ENCODE measurements at regions not wholly inside any gene's neighbourhood (a gene's known extent, or its start where the extent isn't known, plus 50 kb on each side); places are given as distances from the start of the nearest gene placed in this dataset.
"Not testable (repeated sequence)": the region's sequence is repeated elsewhere in the genome, so short reads cannot be mapped to it uniquely, and the experiment has no call there.

GRCh38 chrX:88828011-88828410 lies 81.0 kb downstream of the CPXCR1 start:
- DNase-seq = no peak

GRCh38 chrX:88830111-88830510 lies 83.1 kb downstream of the CPXCR1 start:
- no peak for DNase-seq

GRCh38 chrX:88837721-88838120 lies 90.7 kb downstream of the CPXCR1 start:
- peak; percentile 32 for DNase-seq

DNA sequence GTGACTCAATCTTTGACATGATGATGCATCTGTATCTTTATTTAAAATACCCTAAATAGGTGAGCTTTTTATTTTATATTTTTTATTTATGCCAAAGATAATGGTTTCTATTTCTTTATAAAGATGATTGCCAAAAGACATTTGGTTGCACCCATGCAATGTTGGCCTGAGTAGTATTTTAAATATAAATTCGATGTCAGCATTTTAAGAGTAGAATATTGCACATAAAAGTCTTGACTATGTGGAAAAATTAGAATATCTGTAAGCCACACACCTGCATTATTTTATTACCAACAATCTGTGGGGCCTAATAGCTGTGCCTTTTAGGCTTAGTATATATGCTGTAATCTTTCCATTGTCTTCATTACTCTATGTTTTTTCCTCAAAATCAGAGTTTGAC lies 91.4 kb downstream of the CPXCR1 start:
- DNase-seq = no peak

DNA sequence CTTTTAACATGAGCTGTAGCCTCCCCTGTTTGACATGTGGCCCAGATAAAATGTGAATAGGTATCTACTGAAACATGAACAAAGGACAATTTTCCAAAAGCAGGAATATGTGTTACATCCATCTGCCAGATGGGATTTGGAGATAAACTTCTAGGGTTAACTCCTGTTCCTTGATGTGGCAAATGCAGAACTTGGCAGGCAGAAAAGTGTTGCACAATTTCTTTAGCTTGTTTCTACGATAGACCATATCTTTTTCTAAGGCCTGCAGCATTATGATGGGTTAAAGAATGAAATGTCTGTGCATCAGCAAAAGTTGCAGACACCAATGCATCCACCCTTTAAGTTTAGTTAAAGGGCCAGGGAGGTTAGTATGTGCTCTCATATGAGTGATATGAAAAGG lies 96.8 kb downstream of the CPXCR1 start:
- DNase-seq = not testable (repeated sequence)

DNA sequence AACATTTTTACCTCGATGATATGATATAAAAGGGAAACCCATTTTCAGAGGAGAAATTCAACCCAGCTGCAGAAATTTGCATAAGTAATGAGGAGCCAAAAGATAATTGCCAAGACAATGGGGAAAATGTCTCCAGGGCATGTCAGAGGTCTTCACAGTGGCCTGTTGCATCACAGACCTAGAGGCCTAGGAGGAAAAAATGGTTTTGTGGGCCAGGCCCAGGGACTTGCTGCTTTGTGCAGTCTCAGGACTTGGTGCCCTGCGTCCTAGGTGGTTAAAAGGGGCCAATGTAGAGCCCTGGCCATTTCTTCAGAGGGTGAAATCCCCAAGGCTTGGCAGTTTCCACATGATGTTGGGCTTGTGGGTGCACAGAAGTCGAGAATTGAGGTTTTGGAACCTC lies 106.9 kb downstream of the CPXCR1 start:
- no peak for DNase-seq

- no peak for DNase-seq
Measured at GRCh38 chrX:88863726-88864125, 116.7 kb downstream of the CPXCR1 start.

GRCh38 chrX:88865634-88866033 lies 118.6 kb downstream of the CPXCR1 start:
- DNase-seq = no peak

- DNase-seq = no peak
Measured at GRCh38 chrX:88881536-88881935, 134.5 kb downstream of the CPXCR1 start.

- no peak for DNase-seq
Measured at GRCh38 chrX:88883200-88883599, 136.2 kb downstream of the CPXCR1 start.

DNA sequence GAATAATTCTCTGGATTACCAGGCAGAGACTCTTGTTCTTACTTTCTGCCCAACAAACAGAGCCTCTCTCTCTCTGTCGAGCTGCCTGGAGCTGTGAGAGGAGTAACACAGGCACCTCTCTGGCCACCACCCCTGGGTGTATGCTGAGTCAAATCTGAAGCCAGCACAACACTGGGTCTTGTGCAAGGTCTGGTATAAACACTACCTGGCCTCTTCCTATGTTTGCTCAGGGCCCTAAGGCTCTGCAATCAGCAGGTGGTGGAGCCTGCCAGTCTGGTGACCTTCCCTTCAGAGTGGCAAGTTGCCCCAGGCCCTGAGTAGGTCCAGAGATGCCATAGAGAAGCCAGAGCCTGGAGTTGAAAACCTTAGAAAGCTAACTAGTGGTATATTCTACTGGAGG lies 139.9 kb downstream of the CPXCR1 start:
- no peak for DNase-seq

GRCh38 chrX:88903989-88904718 lies 157.1 kb downstream of the CPXCR1 start:
- no peak for DNase-seq

GRCh38 chrX:88908056-88908455 lies 161.0 kb downstream of the CPXCR1 start:
- no peak for DNase-seq

DNA sequence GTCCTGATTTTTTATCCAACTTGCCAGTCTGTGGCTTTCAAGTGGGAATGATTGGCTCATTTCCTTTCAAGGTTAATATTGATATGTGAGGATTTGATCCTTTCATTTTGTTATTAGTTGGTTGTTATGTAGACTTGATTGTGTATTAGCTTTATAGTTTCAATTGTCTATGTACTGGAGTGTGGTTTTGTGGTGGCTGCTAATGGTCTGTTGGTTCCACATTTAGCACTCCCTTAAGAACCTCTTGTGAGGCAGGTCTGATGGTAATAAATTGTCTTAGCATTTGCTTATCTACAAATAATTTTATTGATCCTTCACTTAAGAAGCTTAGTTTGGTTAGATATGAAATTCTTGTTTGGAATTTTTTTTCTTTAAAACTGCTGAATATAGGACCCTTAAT lies 190.6 kb downstream of the CPXCR1 start:
- no peak for DNase-seq

GRCh38 chrX:88940904-88941303 lies 193.9 kb downstream of the CPXCR1 start:
- DNase-seq = no peak

GRCh38 chrX:88944661-88945060 lies 197.6 kb downstream of the CPXCR1 start:
- no peak for DNase-seq

DNA sequence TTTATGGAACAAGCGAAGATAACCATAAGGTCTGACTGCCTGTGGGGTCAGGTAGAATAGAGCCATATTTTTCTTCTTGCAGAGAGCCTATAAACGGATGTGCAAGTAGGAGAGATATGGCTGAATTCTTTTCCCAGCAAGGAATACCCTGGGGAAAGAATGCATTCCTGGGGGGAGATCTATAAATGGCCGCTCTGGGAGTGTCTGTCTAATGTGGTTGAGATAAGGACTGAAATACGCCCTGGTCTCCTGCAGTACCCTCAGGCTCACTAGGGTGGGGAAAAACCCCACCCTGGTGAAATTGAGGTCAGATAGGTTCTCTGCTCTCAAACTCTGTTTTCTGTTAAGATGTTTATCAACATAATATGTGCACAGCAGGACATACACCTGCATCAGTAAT lies 209.0 kb downstream of the CPXCR1 start:
- not testable (repeated sequence) for DNase-seq

GRCh38 chrX:88977835-88978234 lies 230.8 kb downstream of the CPXCR1 start:
- no peak for DNase-seq

- no peak for DNase-seq
Measured at GRCh38 chrX:88982183-88982582, 235.2 kb downstream of the CPXCR1 start.

DNA sequence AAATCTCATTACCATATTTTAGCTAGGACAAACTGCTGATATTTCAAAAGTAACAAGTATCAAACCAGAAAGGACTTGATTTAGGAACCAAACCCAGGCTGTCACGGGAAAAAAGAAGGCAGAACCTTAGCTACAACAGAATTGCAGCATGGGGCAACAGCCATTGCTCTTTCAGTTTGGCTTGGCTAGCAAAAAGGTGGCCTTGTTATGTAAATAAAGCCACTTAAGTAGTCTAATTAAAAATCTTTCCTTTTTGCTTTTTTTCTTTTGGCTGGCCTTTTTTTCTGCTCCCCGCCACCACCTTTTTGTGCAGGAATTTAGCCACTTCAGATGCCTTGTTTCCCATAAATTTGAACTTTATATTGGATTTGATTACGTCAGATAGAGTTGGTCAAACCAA lies 235.9 kb downstream of the CPXCR1 start:
- no peak for DNase-seq

GRCh38 chrX:88988796-88989195 lies 241.8 kb downstream of the CPXCR1 start:
- no peak for DNase-seq

GRCh38 chrX:88990882-88991582 lies 244.0 kb downstream of the CPXCR1 start:
- DNase-seq = no peak

DNA sequence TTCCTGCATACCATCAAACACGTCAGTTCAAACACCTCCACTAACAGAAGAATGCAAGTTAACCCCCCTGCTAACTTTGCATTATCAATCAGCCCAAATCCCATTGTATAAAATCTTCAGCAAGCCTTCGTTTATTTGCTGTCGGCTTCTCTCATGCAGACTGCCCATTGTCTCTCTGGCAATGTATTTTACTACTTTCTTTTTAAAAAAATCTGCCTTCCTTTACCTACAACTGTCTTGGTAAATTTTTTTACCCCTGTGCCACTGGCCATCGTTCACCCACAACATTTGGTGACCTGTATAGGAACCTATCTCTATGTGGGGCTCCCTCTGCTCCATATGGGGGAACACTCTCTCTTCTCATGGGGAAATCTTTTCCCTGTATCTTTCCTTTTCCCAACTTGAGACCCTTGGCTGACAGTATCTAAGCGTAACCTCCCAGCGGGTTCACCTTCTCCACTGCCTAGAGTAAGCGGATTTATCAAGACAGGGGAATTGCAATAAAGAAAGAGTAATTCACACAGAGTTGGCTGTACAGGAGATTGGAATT lies 244.6 kb downstream of the CPXCR1 start:
- no peak for DNase-seq

GRCh38 chrX:89021964-89022363 lies 274.9 kb downstream of the CPXCR1 start:
- no peak for DNase-seq
